ENCODE measurements at regions not wholly inside any gene's neighbourhood (a gene's known extent, or its start where the extent isn't known, plus 50 kb on each side); places are given as distances from the start of the nearest gene placed in this dataset.

DNA sequence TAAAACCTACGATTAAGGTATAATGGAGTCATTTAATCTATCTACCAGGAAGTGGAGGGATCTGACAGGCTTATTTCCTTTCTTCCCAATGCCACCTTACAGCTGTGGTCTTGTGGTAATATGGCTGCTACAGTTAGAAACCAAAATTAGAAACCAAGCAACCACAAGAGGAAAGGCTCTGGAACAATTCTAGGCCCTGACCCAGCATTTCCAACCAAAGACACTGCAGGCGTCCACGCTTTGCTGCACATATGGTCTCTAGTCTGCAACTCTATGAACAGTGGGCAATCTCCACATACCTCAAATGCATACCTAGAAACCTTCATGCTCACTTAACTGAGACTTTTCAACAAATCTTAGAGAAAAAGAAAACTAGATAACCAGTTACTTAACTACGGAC, 339.1 kb downstream of the NFIB start:
- H3K9me3 ChIP-seq (replicated peaks; ENCODE audit: control insufficient read depth, insufficient read depth, low read depth, low read length): no peaks in the 10 kb centered on the region
- no peaks in the 10 kb centered on the region for H3K9me1 ChIP-seq (ENCODE audit: control insufficient read depth, insufficient read depth, low read length)
- WGBS (ENCODE audit: insufficient coverage, low coverage, missing lambda C conversion rate): 0% methylated on average over 3 of the region's 4 CpGs
- no TSS peak for BruUV-seq (replicated peaks)
- no peaks in the 10 kb centered on the region for H4K20me1 ChIP-seq (replicated peaks; ENCODE audit: control insufficient read depth, insufficient read depth, low read length)
- FAIRE-seq (no peak), ATAC-seq (no peak), DNase-seq (ENCODE audit: extremely low read depth in 1 of 4, low spot score in 3 of 4) (no peak)
- no peaks in the 10 kb centered on the region for H3K4me1 ChIP-seq (replicated peaks in 1 of 2; ENCODE audit: control insufficient read depth in 2 of 2, insufficient read depth in 2 of 2, low read length in 2 of 2)
- no peaks in the 10 kb centered on the region for H3K36me3 ChIP-seq (ENCODE audit: control insufficient read depth, insufficient read depth, low read length)
- no peaks in the 10 kb centered on the region for H3K79me2 ChIP-seq (ENCODE audit: control insufficient read depth, insufficient read depth, low read length)
- no peak overlapping the region for H2AFZ ChIP-seq (ENCODE audit: low read depth, low read length)
- no peaks in the 10 kb centered on the region; a peak in 1 of 5 replicates for H3K27me3 ChIP-seq (ENCODE audit: control insufficient read depth in 2 of 2, insufficient read depth in 2 of 2, low read length in 2 of 2)
- H3K4me2 ChIP-seq (ENCODE audit: insufficient read depth, low read length): no peak overlapping the region
- intact Hi-C loops (cut with micrococcal nuclease) (no loop called here), in situ Hi-C loops (cut with MboI) (no loop called here)
- CTCF ChIA-PET (ENCODE audit: low intra/inter-chr PET ratio): no interaction called here
- POLR2A ChIA-PET: no interaction called here
- no peak overlapping the region for H3K4me3 ChIP-seq
- TF ChIP-seq XRCC5 (IDR thresholded peaks at IDR 0.05; ENCODE audit: low read depth, low read length): no peak
- TF ChIP-seq E2F5 (CRISPR knock-in tag; IDR thresholded peaks at IDR 0.05): no peak
- no peak for TF ChIP-seq ETV5 (CRISPR knock-in tag; IDR thresholded peaks at IDR 0.05; ENCODE audit: low read depth)
- TF ChIP-seq E2F3 (CRISPR knock-in tag; IDR thresholded peaks at IDR 0.05): no peak
- TF ChIP-seq YBX1 (IDR thresholded peaks at IDR 0.05): no peak
- TF ChIP-seq MTF1 (CRISPR knock-in tag; IDR thresholded peaks at IDR 0.05; ENCODE audit: borderline replicate concordance): no peak
- no peak for TF ChIP-seq SRSF7 (optimal IDR thresholded peaks at IDR 0.05; ENCODE audit: low read depth, low read length)
- TF ChIP-seq ZNF431 (CRISPR knock-in tag; IDR thresholded peaks at IDR 0.05): no peak
- no peak overlapping the region for H3K27ac ChIP-seq (ENCODE audit: extremely low read depth, low read depth, low read length)
- H3K9ac ChIP-seq (ENCODE audit: insufficient read depth in 1 of 2, low read depth in 2 of 2, low read length in 2 of 2): no peak overlapping the region

All from K562 (cell line).